Endothelial cell of umbilical vein (primary cell): ENCODE measurements at regions not wholly inside any gene's neighbourhood (a gene's known extent, or its start where the extent isn't known, plus 50 kb on each side); places are given as distances from the start of the nearest gene placed in this dataset.

Experiments
- BruUV-seq: library from RNA; stranded (reverse); fragments of 400-500 nt; replicated peaks from 2 replicates; lab custom pipeline; 2021; lab: Mats Ljungman, UMichigan
- CTCF ChIA-PET: fragments of 300-600, 350-600 bp; sonication (Branson Sonifier 250); formaldehyde crosslinking; loops from one replicate; lab custom pipeline; 2021; ENCODE audit warnings: antibody characterized with exemption, inconsistent platforms; lab: Charles Lee
- POLR2A ChIA-PET: fragments of 300-600, 350-600 bp; sonication (Branson Sonifier 250); formaldehyde crosslinking; loops from one replicate; lab custom pipeline; 2021; ENCODE audit warnings: antibody characterized with exemption, inconsistent platforms; lab: Charles Lee
- DNase-seq: peaks from one replicate; pipeline ENCODE4 v3.0.0-alpha.2; 2011; ENCODE audit warnings: low read depth, low spot score
- FAIRE-seq: peaks from 2 replicates; lab custom pipeline; 2011; peaks lifted over from hg19 to GRCh38; lab: Jason Lieb, UNC
- H2AFZ ChIP-seq: 2 replicates; pipeline ENCODE4 v1.6.0; 2012; ENCODE audit warnings: low read depth, low read length, control low read depth, inconsistent platforms
- H3K27ac ChIP-seq: 2 replicates; pipeline ENCODE4 v1.5.1; 2011; ENCODE audit warnings: low read depth, mild to moderate bottlenecking, control low read depth, low read length, moderate library complexity; ENCODE audit not compliant: insufficient read depth
- H3K27me3 ChIP-seq, 2 experiments: 2 replicates each; pipeline versions ENCODE4 v1.6.0 to v1.6.1; 2011; ENCODE audit warnings: low read length in 2 of 2, mixed read lengths in 1 of 2; ENCODE audit not compliant: control insufficient read depth in 2 of 2, insufficient read depth in 2 of 2
- H3K36me3 ChIP-seq, 2 experiments: 2 replicates in 1 of 2; 3 replicates in 1 of 2; pipeline ENCODE4 v1.5.1; 2011; ENCODE audit warnings: low read length in 2 of 2, mild to moderate bottlenecking in 1 of 2, moderate library complexity in 1 of 2; ENCODE audit not compliant: control insufficient read depth in 2 of 2, insufficient read depth in 2 of 2; ENCODE audit errors: extremely low read depth in 1 of 2
- H3K4me1 ChIP-seq: 3 replicates; pipeline ENCODE4 v1.5.1; 2011; ENCODE audit warnings: mild to moderate bottlenecking, low read length; ENCODE audit not compliant: control insufficient read depth, insufficient read depth; ENCODE audit errors: extremely low read depth
- H3K4me2 ChIP-seq: 2 replicates; pipeline ENCODE4 v1.6.1; 2011; ENCODE audit warnings: low read length, control low read depth, mixed read lengths; ENCODE audit not compliant: insufficient read depth
- H3K4me3 ChIP-seq, 3 experiments: fragments of 200-600 bp in 1 of 3; sonication (generic), shearing (Covaris generic) in 1 of 3; replicated peaks in 1 of 3; 2 replicates each; pipeline ENCODE4 v1.5.1; 2011 to 2016; ENCODE audit warnings: control low read depth in 3 of 3, low read length in 3 of 3, mild to moderate bottlenecking in 2 of 3, inconsistent platforms in 1 of 3, low read depth in 1 of 3, moderate library complexity in 1 of 3; ENCODE audit not compliant: insufficient read depth in 1 of 3
- H3K79me2 ChIP-seq: 2 replicates; pipeline ENCODE4 v1.6.0; 2012; ENCODE audit warnings: low read length, inconsistent platforms; ENCODE audit not compliant: control insufficient read depth, insufficient read depth
- H3K9ac ChIP-seq: replicated peaks from 2 replicates; pipeline ENCODE3; 2011; ENCODE audit warnings: low read length, control low read depth; ENCODE audit not compliant: insufficient read depth; ENCODE audit errors: extremely low read depth
- H3K9me1 ChIP-seq: replicated peaks from 3 replicates; pipeline ENCODE4 v1.6.0; 2011; ENCODE audit warnings: mild to moderate bottlenecking, low read length; ENCODE audit not compliant: control insufficient read depth, insufficient read depth; ENCODE audit errors: extremely low read depth
- H3K9me3 ChIP-seq: replicated peaks from 2 replicates; pipeline ENCODE4 v1.5.1; 2012; ENCODE audit warnings: low read length, inconsistent platforms; ENCODE audit not compliant: control insufficient read depth, insufficient read depth
- H4K20me1 ChIP-seq: replicated peaks from 2 replicates; pipeline ENCODE3; 2011; ENCODE audit warnings: mild to moderate bottlenecking, low read length; ENCODE audit not compliant: control insufficient read depth, insufficient read depth; ENCODE audit errors: extremely low read depth
- CTCF ChIP-seq, 2 donors: IDR thresholded peaks; 1 replicate in 1 of 2; 2 replicates in 1 of 2; pipeline ENCODE4 v1.5.1; 2011; ENCODE audit warnings: low read length in 2 of 2, mild to moderate bottlenecking in 2 of 2, moderate library complexity in 2 of 2, control low read depth in 1 of 2, inconsistent platforms in 1 of 2, low read depth in 1 of 2; ENCODE audit not compliant: insufficient read depth in 1 of 2; ENCODE audit errors: extremely low read depth in 1 of 2
- EZH2 ChIP-seq: IDR thresholded peaks from 2 replicates; pipeline ENCODE4 v1.6.1; 2012; ENCODE audit warnings: borderline replicate concordance, low read depth, mild to moderate bottlenecking, moderate library complexity, low read length, inconsistent platforms; ENCODE audit not compliant: severe bottlenecking
- FOS ChIP-seq: IDR thresholded peaks from 2 replicates; pipeline ENCODE4 v1.6.1; 2011; ENCODE audit warnings: mild to moderate bottlenecking, low read length, moderate library complexity, borderline replicate concordance; ENCODE audit not compliant: insufficient read depth
- GATA2 ChIP-seq: IDR thresholded peaks from 2 replicates; pipeline ENCODE4 v1.7.0; 2011; ENCODE audit warnings: low read depth, mild to moderate bottlenecking, moderate library complexity, mixed read lengths, low read length; ENCODE audit not compliant: insufficient read length, insufficient read depth
- JUN ChIP-seq: IDR thresholded peaks from 2 replicates; pipeline ENCODE4 v1.6.1; 2011; ENCODE audit warnings: borderline replicate concordance, low read depth; ENCODE audit not compliant: insufficient read length, insufficient read depth
- MAX ChIP-seq: IDR thresholded peaks from 2 replicates; pipeline ENCODE4 v1.6.1; 2011; ENCODE audit not compliant: insufficient read depth, insufficient read length
- MYC ChIP-seq: IDR thresholded peaks from one replicate; pipeline ENCODE4 v1.6.1; 2011; ENCODE audit warnings: mild to moderate bottlenecking, low read depth, low read length
- POLR2A ChIP-seq: IDR thresholded peaks from 2 replicates; pipeline ENCODE4 v1.6.1; 2012; ENCODE audit warnings: low read depth, mild to moderate bottlenecking, control low read depth, low read length
- POLR2AphosphoS5 ChIP-seq: IDR thresholded peaks from 2 replicates; pipeline ENCODE4 v1.6.1; 2012; ENCODE audit warnings: low read depth, mild to moderate bottlenecking, control low read depth, low read length, moderate library complexity; ENCODE audit not compliant: insufficient read depth
- dilution Hi-C: fragments of 300-500 bp; cut with MboI; formaldehyde crosslinking; loops from one replicate; pipeline ENCODE4 v1.15.0; 2019; ENCODE audit warnings: low sequenced_read_pairs; ENCODE audit not compliant: extremely low pct_ligation_motif_present
- intact Hi-C: fragments of 100-400 bp; cut with micrococcal nuclease; formaldehyde crosslinking; loops from one replicate; pipeline ENCODE4 v1.10.0; 2022

- Histone ChIP-seq H3K9me1 (no peaks in the 10 kb centered on the region), H3K79me2 (no peaks in the 10 kb centered on the region), H4K20me1 (no peaks in the 10 kb centered on the region), H3K4me3 (no peak overlapping the region), H3K27me3 (no peaks in the 10 kb centered on the region), H3K4me2 (no peak overlapping the region), H3K9ac (no peak overlapping the region), H3K9me3 (no peaks in the 10 kb centered on the region), H3K36me3 (no peaks in the 10 kb centered on the region), H2AFZ (no peak overlapping the region), H3K27ac (no peak overlapping the region), H3K4me1 (no peaks in the 10 kb centered on the region)
- intact Hi-C loops, result no loop called here
- TF ChIP-seq POLR2AphosphoS5 (no peak), JUN (no peak), POLR2A (no peak), GATA2 (no peak), CTCF (IDR thresholded peaks at IDR 0.05; ENCODE audit: extremely low read depth in 1 of 2, insufficient read depth in 1 of 2, low read depth in 1 of 2, low read length in 2 of 2) (no peak), MYC (no peak), EZH2 (no peak), MAX (no peak), FOS (no peak)
- dilution Hi-C loops, result no loop called here
- BruUV-seq, result no TSS peak
- CTCF ChIA-PET, result interaction anchor here (0.7 kb wide), 1 partner anchor 393 kb away, joined by 3 read pairs; no protein-coding TSS in a partner anchor
- DNase-seq, result no peak
- POLR2A ChIA-PET, result no interaction called here
- FAIRE-seq, result no peak
These were observed 373.9 kb upstream of the SYNCRIP start for GRCh38 chr6:86016567-86016966.
